PC-3 (cell line): ENCODE measurements at regions not wholly inside any gene's neighbourhood (a gene's known extent, or its start where the extent isn't known, plus 50 kb on each side); places are given as distances from the start of the nearest gene placed in this dataset.

ENCODE experiments used
- ATAC-seq: fragments of 200-7000 bp; cut with Tn5 transposase; 2 replicates; pipeline ENCODE4 v1.9.1; 2020; ENCODE audit warnings: mild to moderate bottlenecking, moderate library complexity
- BruUV-seq: library from RNA; stranded (reverse); fragments of 400-500 nt; replicated peaks from 2 replicates; lab custom pipeline; 2021; lab: Mats Ljungman, UMichigan
- CTCF ChIA-PET: fragments of 300-600 bp; sonication (Branson Sonifier 250); formaldehyde crosslinking; loops from one replicate; lab custom pipeline; 2022; ENCODE audit warnings: antibody characterized with exemption; lab: Charles Lee
- POLR2A ChIA-PET: fragments of 300-600 bp; sonication (Branson Sonifier 250); formaldehyde crosslinking; loops from one replicate; lab custom pipeline; 2022; ENCODE audit warnings: antibody characterized with exemption; ENCODE audit not compliant: unreplicated experiment; lab: Charles Lee
- DNase-seq: peaks from one replicate; pipeline ENCODE4 v3.0.0-alpha.2; 2015
- H2AFZ ChIP-seq: fragments of 300-600 bp; sonication (generic); 2 replicates; pipeline ENCODE4 v1.6.0; 2016; ENCODE audit warnings: antibody characterized with exemption, low read length
- H3F3A ChIP-seq: fragments of 300-600 bp; sonication (generic); one replicate; pipeline ENCODE4 v1.6.0; 2017; ENCODE audit warnings: antibody characterized with exemption, low read length, control low read depth, mild to moderate bottlenecking; ENCODE audit not compliant: unreplicated experiment
- H3K27ac ChIP-seq: fragments of 300-600 bp; sonication (generic); 2 replicates; pipeline ENCODE4 v1.5.1; 2016; ENCODE audit warnings: mild to moderate bottlenecking, low read length
- H3K27me3 ChIP-seq: fragments of 300-600 bp; sonication (generic); 2 replicates; pipeline ENCODE4 v1.6.1; 2016; ENCODE audit warnings: low read length, mixed read lengths
- H3K36me3 ChIP-seq: fragments of 300-600 bp; sonication (generic); 2 replicates; pipeline ENCODE4 v1.6.1; 2016; ENCODE audit warnings: low read depth, mixed run types, low read length, mixed read lengths
- H3K4me1 ChIP-seq: fragments of 300-600 bp; sonication (generic); 2 replicates; pipeline ENCODE4 v1.5.1; 2016; ENCODE audit warnings: low read length; ENCODE audit not compliant: insufficient read depth
- H3K4me2 ChIP-seq: fragments of 300-600 bp; sonication (generic); 2 replicates; pipeline ENCODE4 v1.6.0; 2016; ENCODE audit warnings: low read length
- H3K4me3 ChIP-seq: fragments of 300-600 bp; sonication (generic); 2 replicates; pipeline ENCODE4 v1.5.1; 2016; ENCODE audit warnings: mild to moderate bottlenecking, low read length, mixed read lengths
- H3K79me2 ChIP-seq: fragments of 300-600 bp; sonication (generic); 2 replicates; pipeline ENCODE4 v1.6.1; 2017; ENCODE audit warnings: low read length, mixed read lengths
- H3K9ac ChIP-seq: fragments of 300-600 bp; sonication (generic); 2 replicates; pipeline ENCODE4 v1.6.0; 2016; ENCODE audit warnings: mild to moderate bottlenecking, low read length
- H3K9me2 ChIP-seq: fragments of 300-600 bp; sonication (generic); replicated peaks from 2 replicates; pipeline ENCODE4 v1.6.1; 2016; ENCODE audit warnings: mixed run types, low read length, mixed read lengths
- H3K9me3 ChIP-seq: fragments of 300-600 bp; sonication (generic); 2 replicates; pipeline ENCODE4 v1.6.1; 2016; ENCODE audit warnings: low read length, mixed read lengths
- H4K20me1 ChIP-seq: fragments of 300-600 bp; sonication (generic); 2 replicates; pipeline ENCODE4 v1.6.1; 2016; ENCODE audit warnings: low read length, mixed read lengths
- CTCF ChIP-seq: fragments of 300-600 bp; sonication (generic); conservative IDR thresholded peaks from 2 replicates; pipeline ENCODE4 v1.5.1; 2017; ENCODE audit warnings: antibody characterized with exemption, low read depth, mild to moderate bottlenecking, low read length
- EZH2 ChIP-seq: fragments of 300-600 bp; sonication (generic); IDR thresholded peaks from one replicate; pipeline ENCODE4 v1.6.1; 2017; ENCODE audit warnings: antibody characterized with exemption, mild to moderate bottlenecking, low read length; ENCODE audit not compliant: unreplicated experiment
- EZH2phosphoT487 ChIP-seq: fragments of 300-600 bp; sonication (generic); IDR thresholded peaks from 2 replicates; pipeline ENCODE4 v1.6.1; 2018; ENCODE audit warnings: mild to moderate bottlenecking, antibody characterized with exemption, low read length, borderline replicate concordance
- intact Hi-C: fragments of 100-400 bp; cut with micrococcal nuclease; formaldehyde crosslinking; loops from 2 replicates; pipeline ENCODE4 v1.9.0; 2023

- Histone ChIP-seq H3K4me3 (no peak overlapping the region), H3K4me2 (no peak overlapping the region), H2AFZ (no peak overlapping the region), H3K27me3 (peaks cover 13% of the 10 kb centered on the region), H3F3A (no peaks in the 10 kb centered on the region), H3K9ac (no peak overlapping the region), H3K9me2 (no peaks in the 10 kb centered on the region), H3K27ac (no peak overlapping the region), H3K79me2 (no peaks in the 10 kb centered on the region), H4K20me1 (no peaks in the 10 kb centered on the region), H3K4me1 (no peaks in the 10 kb centered on the region), H3K36me3 (no peaks in the 10 kb centered on the region), H3K9me3 (no peaks in the 10 kb centered on the region)
- ATAC-seq (no peak), DNase-seq (no peak)
- ChIA-PET POLR2A (no interaction called here), CTCF (no interaction called here)
- intact Hi-C loops = no loop called here
- BruUV-seq = no TSS peak
- TF ChIP-seq EZH2phosphoT487 (no peak), CTCF (no peak), EZH2 (no peak)
These were observed 150.1 kb downstream of the MEX3B start for GRCh38 chr15:81895723-81896122.

DNA sequence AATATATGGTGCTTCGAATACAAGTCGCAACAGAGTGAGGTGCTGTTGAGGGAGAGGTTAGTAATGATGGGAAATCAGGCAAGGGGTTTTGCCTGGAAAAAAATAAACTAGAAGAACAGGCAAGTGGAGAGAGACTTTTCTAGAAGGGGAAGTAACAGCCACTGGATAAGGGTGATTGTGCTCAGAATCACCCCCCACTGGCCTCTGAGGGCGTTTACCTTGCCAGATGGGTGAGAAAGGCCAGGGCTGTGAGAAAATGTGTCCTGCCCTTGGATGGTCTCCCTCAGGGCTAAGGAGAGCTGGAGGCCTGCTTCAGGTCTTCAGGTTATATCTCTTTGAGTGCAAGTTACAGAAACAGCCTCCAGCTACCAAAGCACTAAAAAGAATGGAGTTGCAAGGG, 151.8 kb downstream of the MEX3B start:
- CTCF ChIA-PET = no interaction called here
- no peak overlapping the region for H3K4me2 ChIP-seq
- no peaks in the 10 kb centered on the region for H3K36me3 ChIP-seq
- no peaks in the 10 kb centered on the region for H3K79me2 ChIP-seq
- no peak overlapping the region for H3K27ac ChIP-seq
- ATAC-seq = no peak
- BruUV-seq = no TSS peak
- peaks cover 10% of the 10 kb centered on the region for H3K27me3 ChIP-seq
- no peak for DNase-seq
- TF ChIP-seq EZH2 (no peak), CTCF (no peak), EZH2phosphoT487 (no peak)
- H3K4me3 ChIP-seq = no peak overlapping the region
- H3K4me1 ChIP-seq = no peaks in the 10 kb centered on the region
- POLR2A ChIA-PET = no interaction called here
- no peaks in the 10 kb centered on the region for H3K9me3 ChIP-seq
- H4K20me1 ChIP-seq = no peaks in the 10 kb centered on the region
- no peaks in the 10 kb centered on the region for H3K9me2 ChIP-seq
- no peak overlapping the region for H2AFZ ChIP-seq
- H3K9ac ChIP-seq = no peak overlapping the region
- intact Hi-C loops = no loop called here
- no peaks in the 10 kb centered on the region for H3F3A ChIP-seq

DNA sequence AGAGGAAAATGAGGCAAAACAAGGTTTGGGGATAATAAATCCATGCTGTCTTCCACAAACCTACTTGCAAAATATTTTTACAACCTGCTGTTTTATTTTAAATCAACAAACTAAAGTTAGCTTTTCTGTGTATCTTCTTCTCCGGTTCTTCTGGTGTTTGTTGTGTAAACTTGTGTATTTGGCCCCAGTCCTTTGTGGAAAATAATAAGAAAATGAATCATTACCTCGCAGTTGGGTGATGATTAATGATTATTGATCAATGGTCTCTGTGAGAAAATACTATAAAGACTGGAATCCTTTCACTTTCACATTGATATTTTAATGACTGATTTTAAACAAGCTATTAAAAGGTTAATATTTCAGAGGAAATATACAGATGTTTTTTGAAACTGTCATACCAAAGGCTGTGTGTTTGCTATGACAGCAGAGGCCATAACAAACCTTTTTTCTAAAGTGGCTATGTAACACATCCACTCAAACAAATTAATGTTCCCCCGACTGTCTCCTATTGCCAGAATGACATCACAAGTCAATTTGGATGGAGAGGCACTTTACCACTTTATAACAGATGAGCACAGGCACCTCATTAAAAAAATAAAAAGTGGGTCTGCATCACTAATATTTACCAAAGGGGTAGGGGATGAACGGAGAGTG, 152.5 kb downstream of the MEX3B start:
- CTCF ChIA-PET = no interaction called here
- TF ChIP-seq EZH2phosphoT487 = no peak
- no peak for TF ChIP-seq EZH2
- no peak for TF ChIP-seq CTCF

More for the DNA sequence above, 152.5 kb downstream of the MEX3B start:
- BruUV-seq = no TSS peak
- H3K9me2 ChIP-seq = no peaks in the 10 kb centered on the region
- H3K9ac ChIP-seq = no peak overlapping the region
- peaks cover 10% of the 10 kb centered on the region for H3K27me3 ChIP-seq
- no peaks in the 10 kb centered on the region for H3F3A ChIP-seq
- DNase-seq = no peak
- H4K20me1 ChIP-seq = no peaks in the 10 kb centered on the region
- H3K9me3 ChIP-seq = no peaks in the 10 kb centered on the region
- ATAC-seq = no peak
- no peak overlapping the region for H3K27ac ChIP-seq
- no peaks in the 10 kb centered on the region for H3K36me3 ChIP-seq
- no peaks in the 10 kb centered on the region for H3K4me1 ChIP-seq
- no peak overlapping the region for H2AFZ ChIP-seq
- H3K4me2 ChIP-seq = no peak overlapping the region
- intact Hi-C loops = no loop called here
- H3K4me3 ChIP-seq = no peak overlapping the region
- H3K79me2 ChIP-seq = no peaks in the 10 kb centered on the region
- POLR2A ChIA-PET = no interaction called here
